ENCODE measurements at regions not wholly inside any gene's neighbourhood (a gene's known extent, or its start where the extent isn't known, plus 50 kb on each side); places are given as distances from the start of the nearest gene placed in this dataset.

DNA sequence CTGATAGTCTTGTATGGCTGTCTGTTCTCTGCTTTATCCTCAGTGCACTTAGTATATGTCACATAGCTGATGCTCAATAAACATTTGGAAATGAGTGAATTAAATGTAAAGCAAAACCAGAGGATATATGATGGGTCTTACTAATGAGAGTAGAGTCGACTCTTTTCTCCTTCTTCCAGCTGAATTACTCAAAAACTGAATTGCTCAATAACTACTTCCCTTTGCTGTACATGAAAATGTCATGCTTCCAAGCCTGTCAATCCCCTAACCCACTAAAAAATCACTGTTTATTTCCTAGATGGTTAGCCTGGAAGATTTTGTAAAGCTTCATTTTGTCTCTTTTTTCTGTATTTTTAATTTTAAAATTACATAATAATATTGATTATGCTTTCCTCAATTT, 88.0 kb downstream of the OR13A1 start:
- Histone ChIP-seq H3K79me2 (replicated peaks; ENCODE audit: insufficient read depth) (no peaks in the 10 kb centered on the region), H3F3A (replicated peaks; ENCODE audit: low read depth) (no peaks in the 10 kb centered on the region), H3K4me3 (no peak overlapping the region), H3K27ac (ENCODE audit: low read depth) (no peak overlapping the region), H3K27me3 (ENCODE audit: insufficient read depth) (no peaks in the 10 kb centered on the region), H3K36me3 (ENCODE audit: insufficient read depth) (peaks cover 4% of the 10 kb centered on the region; the same call in 1 of the 2 replicates), H3K9me2 (ENCODE audit: insufficient read depth) (no peaks in the 10 kb centered on the region), H3K4me1 (ENCODE audit: insufficient read depth) (no peaks in the 10 kb centered on the region), H4K20me1 (replicated peaks; ENCODE audit: insufficient read depth) (no peaks in the 10 kb centered on the region), H2AFZ (no peak overlapping the region), H3K4me2 (no peak overlapping the region)
- Mint-ChIP-seq H3K36me3 (ENCODE audit: low read depth) (peaks cover 18% of the 10 kb centered on the region), H3K27ac (no peak overlapping the region), H3K4me1 (no peaks in the 10 kb centered on the region), H3K27me3 (ENCODE audit: insufficient read depth, low read depth, poor library complexity) (no peaks in the 10 kb centered on the region), H3K9me3 (peaks cover 24% of the 10 kb centered on the region), H3K4me3 (no peak overlapping the region)
- TF ChIP-seq STAT1 (IDR thresholded peaks at IDR 0.05; ENCODE audit: unreplicated experiment): no peak
- ATAC-seq: no peak
- DNase-seq (ENCODE audit: low spot score): no peak

DNA sequence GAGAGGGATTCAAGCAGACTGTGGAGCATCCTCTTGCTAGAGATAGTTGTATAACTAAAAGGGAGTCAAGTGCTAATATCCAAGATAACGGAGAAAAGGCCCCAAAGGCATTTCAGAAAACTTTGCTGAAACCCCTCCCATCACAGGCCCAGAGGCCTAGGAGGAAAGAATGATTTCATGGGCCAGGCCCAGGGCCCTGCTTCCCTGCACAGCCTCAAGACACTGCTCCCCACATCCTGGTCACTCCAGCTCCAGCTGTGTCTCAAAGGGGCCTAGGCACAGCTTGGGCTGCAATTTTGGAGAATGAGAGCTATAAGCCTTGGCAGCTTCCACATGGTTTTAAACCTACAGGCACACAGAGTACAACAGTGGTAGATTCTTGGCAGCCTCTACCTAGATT, 85.6 kb downstream of the OR13A1 start:
- Mint-ChIP-seq H3K4me1 (no peaks in the 10 kb centered on the region), H3K4me3 (no peak overlapping the region), H3K9me3 (peaks cover 24% of the 10 kb centered on the region), H3K27me3 (ENCODE audit: insufficient read depth, low read depth, poor library complexity) (no peaks in the 10 kb centered on the region), H3K27ac (no peak overlapping the region), H3K36me3 (ENCODE audit: low read depth) (peaks cover 18% of the 10 kb centered on the region)
- Histone ChIP-seq H3K4me3 (no peak overlapping the region), H3K27me3 (ENCODE audit: insufficient read depth) (no peaks in the 10 kb centered on the region), H3K27ac (ENCODE audit: low read depth) (no peak overlapping the region), H3K79me2 (replicated peaks; ENCODE audit: insufficient read depth) (no peaks in the 10 kb centered on the region), H3K36me3 (ENCODE audit: insufficient read depth) (peaks cover 4% of the 10 kb centered on the region; the same call in 1 of the 2 replicates), H3K9me2 (ENCODE audit: insufficient read depth) (no peaks in the 10 kb centered on the region), H3F3A (replicated peaks; ENCODE audit: low read depth) (no peaks in the 10 kb centered on the region), H4K20me1 (replicated peaks; ENCODE audit: insufficient read depth) (no peaks in the 10 kb centered on the region), H2AFZ (no peak overlapping the region), H3K4me2 (no peak overlapping the region), H3K4me1 (ENCODE audit: insufficient read depth) (no peaks in the 10 kb centered on the region)
- ATAC-seq (no peak), DNase-seq (ENCODE audit: low spot score) (no peak)
- TF ChIP-seq CREB1 (CRISPR knock-in tag; IDR thresholded peaks at IDR 0.05; ENCODE audit: low read depth): no peak
- TF ChIP-seq EZH2phosphoT487 (IDR thresholded peaks at IDR 0.05; ENCODE audit: unreplicated experiment): no peak
- no peak for TF ChIP-seq NANOG (IDR thresholded peaks at IDR 0.05; ENCODE audit: borderline replicate concordance)
- TF ChIP-seq CTCF (conservative IDR thresholded peaks at IDR 0.05; ENCODE audit: low read depth in 2 of 2): no peak
- TF ChIP-seq POLR2AphosphoS5 (IDR thresholded peaks at IDR 0.05; ENCODE audit: low read depth): no peak
- TF ChIP-seq, protein P1, sequence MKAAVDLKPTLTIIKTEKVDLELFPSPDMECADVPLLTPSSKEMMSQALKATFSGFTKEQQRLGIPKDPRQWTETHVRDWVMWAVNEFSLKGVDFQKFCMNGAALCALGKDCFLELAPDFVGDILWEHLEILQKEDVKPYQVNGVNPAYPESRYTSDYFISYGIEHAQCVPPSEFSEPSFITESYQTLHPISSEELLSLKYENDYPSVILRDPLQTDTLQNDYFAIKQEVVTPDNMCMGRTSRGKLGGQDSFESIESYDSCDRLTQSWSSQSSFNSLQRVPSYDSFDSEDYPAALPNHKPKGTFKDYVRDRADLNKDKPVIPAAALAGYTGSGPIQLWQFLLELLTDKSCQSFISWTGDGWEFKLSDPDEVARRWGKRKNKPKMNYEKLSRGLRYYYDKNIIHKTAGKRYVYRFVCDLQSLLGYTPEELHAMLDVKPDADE (IDR thresholded peaks at IDR 0.05): no peak
- TF ChIP-seq STAT1 (IDR thresholded peaks at IDR 0.05; ENCODE audit: unreplicated experiment): no peak
- no peak for TF ChIP-seq ZNF331 (CRISPR knock-in tag; IDR thresholded peaks at IDR 0.05; ENCODE audit: low read depth)
- no peak for TF ChIP-seq JUNB (IDR thresholded peaks at IDR 0.05; ENCODE audit: unreplicated experiment)
- no peak for TF ChIP-seq ZNF114 (CRISPR knock-in tag; IDR thresholded peaks at IDR 0.05)
- no peak for TF ChIP-seq ZNF462 (CRISPR knock-in tag; IDR thresholded peaks at IDR 0.05)
- TF ChIP-seq EZH2 (IDR thresholded peaks at IDR 0.05; ENCODE audit: low read depth, unreplicated experiment): no peak
